Cerebellar cortex (tissue), 1 donor: ENCODE measurements at regions not wholly inside any gene's neighbourhood (a gene's known extent, or its start where the extent isn't known, plus 50 kb on each side); places are given as distances from the start of the nearest gene placed in this dataset.
"Not testable (repeated sequence)": the region's sequence is repeated elsewhere in the genome, so short reads cannot be mapped to it uniquely, and the experiment has no call there.

ENCODE experiments used
- DNase-seq: peaks from one replicate; pipeline ENCODE4 v3.0.0-alpha.2; 2015; ENCODE audit warnings: low spot score

GRCh38 chr11:43130616-43131015, 181.2 kb upstream of the API5 start:
- peak; percentile 58 for DNase-seq

GRCh38 chr11:43135966-43136534, 175.7 kb upstream of the API5 start:
- DNase-seq = no peak

- no peak for DNase-seq
Measured at GRCh38 chr11:43138621-43139140, 173.1 kb upstream of the API5 start.

GRCh38 chr11:43145653-43146052, 166.1 kb upstream of the API5 start:
- DNase-seq = no peak

GRCh38 chr11:43150697-43151096, 161.1 kb upstream of the API5 start:
- DNase-seq = no peak

GRCh38 chr11:43164831-43165230, 147.0 kb upstream of the API5 start:
- no peak for DNase-seq

GRCh38 chr11:43165393-43165792, 146.4 kb upstream of the API5 start:
- not testable (repeated sequence) for DNase-seq

GRCh38 chr11:43168241-43168640, 143.6 kb upstream of the API5 start:
- not testable (repeated sequence) for DNase-seq

- no peak for DNase-seq
Measured at GRCh38 chr11:43172477-43172876, 139.3 kb upstream of the API5 start.

GRCh38 chr11:43177975-43178374, 133.8 kb upstream of the API5 start:
- no peak for DNase-seq

GRCh38 chr11:43194459-43194858, 117.3 kb upstream of the API5 start:
- not testable (repeated sequence) for DNase-seq

- no peak for DNase-seq
Measured at GRCh38 chr11:43197379-43197778, 114.4 kb upstream of the API5 start.

- no peak for DNase-seq
Measured at GRCh38 chr11:43200031-43200430, 111.8 kb upstream of the API5 start.

- DNase-seq = no peak
Measured at GRCh38 chr11:43212279-43212678, 99.5 kb upstream of the API5 start.

GRCh38 chr11:43214471-43214870, 97.3 kb upstream of the API5 start:
- DNase-seq = no peak

GRCh38 chr11:43217849-43218248, 93.9 kb upstream of the API5 start:
- peak; percentile 96 for DNase-seq

GRCh38 chr11:43222215-43222614, 89.6 kb upstream of the API5 start:
- no peak for DNase-seq

- no peak for DNase-seq
Measured at GRCh38 chr11:43223026-43223425, 88.8 kb upstream of the API5 start.

- no peak for DNase-seq
Measured at GRCh38 chr11:43234881-43235280, 76.9 kb upstream of the API5 start.

GRCh38 chr11:43238341-43238740, 73.5 kb upstream of the API5 start:
- no peak for DNase-seq

GRCh38 chr11:43239791-43240190, 72.0 kb upstream of the API5 start:
- no peak for DNase-seq

- DNase-seq = no peak
Measured at GRCh38 chr11:43242401-43242800, 69.4 kb upstream of the API5 start.

GRCh38 chr11:43243927-43244326, 67.9 kb upstream of the API5 start:
- DNase-seq = no peak

GRCh38 chr11:43245466-43245865, 66.3 kb upstream of the API5 start:
- no peak for DNase-seq
